ENCODE measurements at regions not wholly inside any gene's neighbourhood (a gene's known extent, or its start where the extent isn't known, plus 50 kb on each side); places are given as distances from the start of the nearest gene placed in this dataset.
"Not testable (repeated sequence)": the region's sequence is repeated elsewhere in the genome, so short reads cannot be mapped to it uniquely, and the experiment has no call there.

GRCh38 chr5:17829456-17829855 lies 195.2 kb downstream of the TAF11L14 start:
- no peak for DNase-seq

GRCh38 chr5:17831279-17831678 lies 197.0 kb downstream of the TAF11L14 start:
- no peak for DNase-seq

- DNase-seq: no peak
Observed at GRCh38 chr5:17832949-17833745, 198.9 kb downstream of the TAF11L14 start.

GRCh38 chr5:17837757-17838156 lies 203.5 kb downstream of the TAF11L14 start:
- no peak for DNase-seq

GRCh38 chr5:17838469-17838868 lies 204.2 kb downstream of the TAF11L14 start:
- DNase-seq: no peak

GRCh38 chr5:17839848-17840247 lies 205.6 kb downstream of the TAF11L14 start:
- no peak for DNase-seq

- DNase-seq: no peak
Observed at GRCh38 chr5:17846496-17846895, 212.2 kb downstream of the TAF11L14 start.

- no peak for DNase-seq
Observed at GRCh38 chr5:17847286-17847685, 213.0 kb downstream of the TAF11L14 start.

GRCh38 chr5:17852111-17852510 lies 217.9 kb downstream of the TAF11L14 start:
- no peak for DNase-seq

- no peak for DNase-seq
Observed at GRCh38 chr5:17852740-17853139, 218.5 kb downstream of the TAF11L14 start.

GRCh38 chr5:17854901-17855300 lies 220.6 kb downstream of the TAF11L14 start:
- no peak for DNase-seq

GRCh38 chr5:17860660-17861315 lies 226.5 kb downstream of the TAF11L14 start:
- DNase-seq: no peak

GRCh38 chr5:17864903-17865302 lies 230.6 kb downstream of the TAF11L14 start:
- not testable (repeated sequence) for DNase-seq

GRCh38 chr5:17865966-17866365 lies 231.7 kb downstream of the TAF11L14 start:
- not testable (repeated sequence) for DNase-seq

- DNase-seq: no peak
Observed at GRCh38 chr5:17872204-17872603, 237.9 kb downstream of the TAF11L14 start.

- DNase-seq: no peak
Observed at GRCh38 chr5:17878541-17878940, 244.3 kb downstream of the TAF11L14 start.

GRCh38 chr5:17879276-17879675 lies 245.0 kb downstream of the TAF11L14 start:
- no peak for DNase-seq

GRCh38 chr5:17880869-17881268 lies 246.6 kb downstream of the TAF11L14 start:
- DNase-seq: no peak

- no peak for DNase-seq
Observed at GRCh38 chr5:17882760-17883488, 248.7 kb downstream of the TAF11L14 start.

GRCh38 chr5:17888155-17888554 lies 253.9 kb downstream of the TAF11L14 start:
- no peak for DNase-seq

GRCh38 chr5:17890501-17890900 lies 256.2 kb downstream of the TAF11L14 start:
- no peak for DNase-seq

GRCh38 chr5:17891881-17892280 lies 257.6 kb downstream of the TAF11L14 start:
- no peak for DNase-seq

- DNase-seq: no peak
Observed at GRCh38 chr5:17893026-17893635, 258.9 kb downstream of the TAF11L14 start.

Data from effector CD8-positive, alpha-beta T cell (primary cell).